NCI-H748 (cell line): ENCODE measurements at regions not wholly inside any gene's neighbourhood (a gene's known extent, or its start where the extent isn't known, plus 50 kb on each side); places are given as distances from the start of the nearest gene placed in this dataset.

Source experiments
- DNase-seq: peaks from one replicate; lab custom pipeline; 2025; ENCODE audit not compliant: unreplicated experiment; lab: John Stamatoyannopoulos, UW

DNA sequence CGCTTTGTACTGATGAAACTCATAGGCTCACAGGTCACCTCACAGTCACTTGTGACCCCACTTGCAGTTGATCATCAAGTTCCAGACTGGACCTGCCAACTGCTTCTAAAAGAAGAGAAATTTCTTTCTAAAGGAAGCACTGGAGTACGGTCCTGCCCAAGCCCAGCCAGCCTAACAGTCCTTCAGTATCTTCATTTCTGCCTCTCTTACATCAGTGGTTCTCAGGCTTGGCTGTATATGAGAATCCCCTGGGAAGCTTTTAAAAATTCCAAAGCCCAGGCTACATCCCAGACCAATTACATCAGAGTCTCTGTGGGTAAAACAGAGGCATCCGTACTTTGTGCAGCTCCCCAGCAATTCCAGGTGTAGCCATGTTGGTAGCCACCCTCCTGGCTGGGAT is 282.1 kb downstream of the NFIB start:
- no peak for DNase-seq

GRCh38 chr9:14031060-14031414 is 282.9 kb downstream of the NFIB start:
- no peak for DNase-seq

- peak; percentile 56 for DNase-seq
These were observed 283.4 kb downstream of the NFIB start for GRCh38 chr9:14030375-14031059.

DNA sequence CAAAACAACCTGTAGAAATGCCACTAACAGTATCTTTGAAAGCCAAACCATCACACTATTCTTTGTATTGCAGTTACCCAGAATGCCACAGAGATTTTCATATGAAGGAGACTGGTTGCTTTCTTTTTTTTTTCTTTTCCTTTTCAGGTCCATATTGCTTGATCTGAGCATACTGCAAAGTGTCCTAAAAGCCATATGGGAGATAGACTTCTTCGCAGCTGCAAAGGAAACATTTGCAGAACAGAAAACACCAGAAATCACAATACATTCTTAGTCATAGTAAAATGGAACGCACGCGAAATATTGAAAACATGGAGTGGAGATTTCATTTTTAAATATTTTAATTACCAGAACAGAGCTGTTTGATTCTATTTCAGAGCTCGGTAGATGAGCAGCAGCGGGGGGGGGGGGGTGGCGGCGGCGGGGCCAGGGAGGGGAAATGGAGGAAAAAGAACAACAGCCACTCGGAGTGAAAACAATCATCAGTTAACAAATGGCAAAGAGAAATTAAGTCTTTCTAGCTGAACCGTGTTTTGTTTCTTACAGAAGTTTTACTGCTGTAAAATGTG is 284.1 kb downstream of the NFIB start:
- no peak for DNase-seq

DNA sequence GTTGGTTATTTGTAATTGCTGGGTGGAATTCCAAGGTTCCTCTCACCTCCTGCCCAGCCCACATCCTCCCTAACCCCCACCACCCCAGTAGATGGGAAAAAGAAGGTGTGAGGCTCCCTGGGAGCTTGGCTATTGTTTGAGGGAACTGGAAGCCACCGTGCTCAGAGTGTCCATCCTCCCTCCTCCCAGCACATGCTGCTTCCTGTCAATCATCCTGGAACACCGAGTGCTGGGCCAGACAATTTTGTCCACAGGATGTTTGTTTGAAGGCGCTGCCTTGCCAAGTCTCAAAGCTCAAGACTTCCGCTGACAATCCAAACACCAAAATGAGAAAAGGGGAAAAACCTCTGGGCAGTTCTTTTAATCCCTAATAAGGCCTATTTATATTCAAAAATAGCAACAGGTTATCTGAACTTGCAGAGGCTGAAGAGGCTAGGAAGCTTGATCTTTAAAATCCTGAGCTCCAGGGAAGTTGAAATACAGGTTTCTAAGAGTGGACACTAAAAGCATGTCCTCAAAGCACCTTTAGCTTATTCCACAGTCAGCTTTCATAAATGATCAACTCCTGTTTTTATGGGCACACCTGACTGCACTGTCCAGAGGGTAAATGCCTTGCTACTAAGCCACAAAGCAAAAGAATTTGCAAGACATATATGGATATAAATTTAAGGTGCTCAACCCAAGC is 286.7 kb downstream of the NFIB start:
- DNase-seq, result peak; percentile 76

GRCh38 chr9:14025741-14026140 is 288.2 kb downstream of the NFIB start:
- DNase-seq, result no peak

DNA sequence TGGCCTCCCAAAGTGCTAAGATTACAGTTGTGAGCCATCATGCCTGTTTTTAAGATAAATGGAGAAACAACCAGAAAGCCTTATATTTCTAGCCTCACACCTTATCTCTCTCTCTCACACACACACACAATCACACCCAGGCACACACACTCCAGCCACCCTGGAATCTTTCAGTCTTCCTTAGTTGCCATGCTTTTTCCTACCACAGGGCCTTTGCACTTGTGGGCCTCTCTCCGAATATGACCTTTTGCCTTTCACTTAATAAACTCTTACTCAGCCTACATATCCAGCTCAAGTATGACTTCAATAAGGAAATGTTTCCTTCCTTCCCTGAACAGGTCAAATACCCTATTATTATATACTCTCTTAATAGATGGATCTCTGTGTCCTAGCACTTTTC is 290.7 kb downstream of the NFIB start:
- DNase-seq, result no peak

GRCh38 chr9:14021871-14022525 is 291.9 kb downstream of the NFIB start:
- DNase-seq, result no peak

GRCh38 chr9:14018081-14018480 is 295.9 kb downstream of the NFIB start:
- DNase-seq, result no peak

DNA sequence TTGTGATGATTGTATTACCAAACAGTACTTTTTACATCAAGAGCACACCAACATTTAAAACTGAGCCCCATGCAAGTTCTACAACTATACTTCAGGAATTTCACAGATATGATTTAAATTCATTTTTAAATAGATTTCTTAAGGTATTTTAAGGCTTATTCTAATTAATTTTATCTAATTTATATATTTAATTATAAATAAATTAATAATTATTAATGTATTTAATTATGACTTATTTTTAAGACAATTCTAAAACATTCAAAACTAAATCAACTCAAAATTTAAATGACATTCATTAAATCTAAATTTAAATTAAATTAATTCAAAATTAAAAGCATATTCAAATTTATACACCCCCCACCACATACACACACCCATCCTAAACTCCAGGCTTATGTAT is 299.2 kb downstream of the NFIB start:
- DNase-seq, result no peak

GRCh38 chr9:14014218-14014617 is 299.7 kb downstream of the NFIB start:
- DNase-seq, result no peak

- no peak for DNase-seq
These were observed 302.0 kb downstream of the NFIB start for GRCh38 chr9:14011799-14012560.

- DNase-seq, result peak; percentile 71
These were observed 306.7 kb downstream of the NFIB start for GRCh38 chr9:14007190-14007769.

GRCh38 chr9:14006386-14007187 is 307.4 kb downstream of the NFIB start:
- DNase-seq, result no peak

GRCh38 chr9:14004110-14004509 is 309.8 kb downstream of the NFIB start:
- no peak for DNase-seq

GRCh38 chr9:13994240-13994639 is 319.7 kb downstream of the NFIB start:
- no peak for DNase-seq

DNA sequence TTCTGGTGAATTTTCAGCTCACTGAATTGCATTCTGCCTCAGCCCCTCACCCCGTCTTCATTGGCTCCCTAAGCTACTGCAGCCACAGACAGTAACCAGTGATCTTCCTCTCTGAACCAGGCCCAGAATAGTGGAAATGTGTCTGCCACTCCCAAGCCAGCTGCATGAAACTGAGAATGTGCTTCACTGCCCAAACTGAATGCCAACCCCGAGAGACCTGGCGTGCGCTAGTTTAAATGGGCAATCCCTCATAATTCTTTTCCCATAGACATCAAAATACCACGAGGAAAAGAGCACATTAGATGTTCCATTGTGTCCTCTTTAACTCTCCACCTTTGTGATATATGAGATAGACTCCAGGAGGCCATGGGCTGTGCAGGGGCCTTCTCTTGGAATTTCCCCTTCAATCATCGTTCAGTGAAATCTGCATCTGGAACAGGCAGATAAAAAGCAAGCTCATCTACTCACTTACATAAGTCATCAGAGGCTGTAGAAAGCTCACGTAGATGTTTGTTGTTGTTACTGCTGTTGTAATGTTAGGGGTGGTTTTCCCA is 320.2 kb downstream of the NFIB start:
- DNase-seq, result peak; percentile 89

GRCh38 chr9:13992138-13993088 is 321.5 kb downstream of the NFIB start:
- peak; percentile 98 for DNase-seq

- DNase-seq, result peak; percentile 50
These were observed 322.5 kb downstream of the NFIB start for GRCh38 chr9:13991395-13991794.
